MG63 (cell line): ENCODE measurements at regions not wholly inside any gene's neighbourhood (a gene's known extent, or its start where the extent isn't known, plus 50 kb on each side); places are given as distances from the start of the nearest gene placed in this dataset.
"Not testable (repeated sequence)": the region's sequence is repeated elsewhere in the genome, so short reads cannot be mapped to it uniquely, and the experiment has no call there.

Experiments used
- DNase-seq: peaks from one replicate; pipeline ENCODE4 v3.0.0-alpha.2; 2020
- H3K27me3 ChIP-seq: fragments of 250-450 bp; sonication (Bioruptor Pico); 2 replicates; pipeline ENCODE4 v1.5.1; 2020; ENCODE audit warnings: mild to moderate bottlenecking, moderate library complexity
- H3K36me3 ChIP-seq: fragments of 250-450 bp; sonication (Bioruptor Pico); 2 replicates; pipeline ENCODE4 v1.5.1; 2020; ENCODE audit warnings: mild to moderate bottlenecking, moderate library complexity
- H3K4me3 ChIP-seq: fragments of 250-450 bp; sonication (Bioruptor Pico); 2 replicates; pipeline ENCODE4 v1.5.1; 2020; ENCODE audit warnings: mild to moderate bottlenecking, moderate library complexity
- H3K9me3 ChIP-seq: fragments of 250-450 bp; sonication (Bioruptor Pico); 2 replicates; pipeline ENCODE4 v1.5.1; 2020; ENCODE audit warnings: mild to moderate bottlenecking, moderate library complexity

DNA sequence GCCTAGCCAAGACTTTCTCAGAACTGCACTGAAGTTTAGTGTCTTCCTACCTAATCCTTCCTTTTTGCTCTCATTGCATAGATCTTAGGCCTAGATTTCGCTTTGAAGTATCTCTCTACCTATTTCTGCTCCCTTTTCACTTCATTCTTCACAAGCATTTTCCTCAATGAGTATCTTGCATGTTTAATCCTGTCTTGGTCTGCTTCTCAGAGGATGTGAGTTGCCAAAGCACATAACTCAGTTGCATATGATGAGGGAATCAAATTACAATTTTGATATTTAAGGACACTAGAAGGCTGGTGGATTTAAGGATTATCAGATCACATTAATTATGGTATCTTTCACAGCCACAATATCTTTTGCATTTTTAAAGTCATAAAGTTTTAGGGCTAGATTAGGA lies 195.5 kb upstream of the DAAM1 start:
- H3K36me3 ChIP-seq: no peaks in the 10 kb centered on the region
- H3K4me3 ChIP-seq: no peak overlapping the region
- H3K9me3 ChIP-seq: peaks cover 2% of the 10 kb centered on the region; the same call in 1 of the 2 replicates
- DNase-seq: no peak
- no peaks in the 10 kb centered on the region for H3K27me3 ChIP-seq

DNA sequence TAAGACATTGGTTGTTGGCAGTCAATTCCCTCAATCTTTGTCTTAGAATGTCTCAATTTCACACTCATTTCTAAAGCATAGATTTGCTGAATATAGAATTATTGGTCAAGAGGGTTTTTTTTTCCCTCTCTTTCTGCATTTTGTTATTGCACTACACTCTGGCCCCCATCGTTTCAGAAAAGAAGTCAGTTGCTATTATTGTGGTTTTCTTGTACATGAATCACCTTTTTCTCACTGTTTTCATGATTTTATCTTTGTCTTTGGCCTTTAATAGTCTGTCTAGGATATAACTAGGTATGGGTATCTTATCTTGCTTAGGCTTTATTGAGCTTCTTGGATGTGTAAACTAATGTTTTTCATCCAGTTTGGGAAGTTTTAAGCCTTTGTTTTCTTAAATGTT lies 194.3 kb upstream of the DAAM1 start:
- Histone ChIP-seq H3K9me3 (peaks cover 2% of the 10 kb centered on the region; the same call in 1 of the 2 replicates), H3K27me3 (no peaks in the 10 kb centered on the region), H3K36me3 (no peaks in the 10 kb centered on the region), H3K4me3 (no peak overlapping the region)
- no peak for DNase-seq

DNA sequence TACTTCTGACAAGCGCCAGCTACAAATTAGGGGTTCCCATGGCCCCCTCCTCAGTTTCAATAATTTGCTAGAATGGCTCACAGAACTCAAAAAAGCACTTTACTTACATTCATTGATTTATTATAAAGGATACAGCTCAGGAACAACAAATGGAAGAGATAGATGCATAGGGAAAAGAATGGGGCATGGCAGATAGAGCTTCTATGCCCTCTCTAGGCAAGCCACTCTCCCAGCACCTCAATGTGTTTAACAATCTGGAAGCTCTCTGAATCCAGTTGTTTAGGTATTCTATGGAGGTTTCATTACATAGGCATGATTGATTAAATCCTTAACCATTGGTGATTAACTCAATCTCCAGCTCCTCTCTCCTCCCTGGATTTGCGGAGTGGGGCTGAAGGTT lies 184.5 kb upstream of the DAAM1 start:
- no peaks in the 10 kb centered on the region for H3K9me3 ChIP-seq
- DNase-seq: no peak

DNA sequence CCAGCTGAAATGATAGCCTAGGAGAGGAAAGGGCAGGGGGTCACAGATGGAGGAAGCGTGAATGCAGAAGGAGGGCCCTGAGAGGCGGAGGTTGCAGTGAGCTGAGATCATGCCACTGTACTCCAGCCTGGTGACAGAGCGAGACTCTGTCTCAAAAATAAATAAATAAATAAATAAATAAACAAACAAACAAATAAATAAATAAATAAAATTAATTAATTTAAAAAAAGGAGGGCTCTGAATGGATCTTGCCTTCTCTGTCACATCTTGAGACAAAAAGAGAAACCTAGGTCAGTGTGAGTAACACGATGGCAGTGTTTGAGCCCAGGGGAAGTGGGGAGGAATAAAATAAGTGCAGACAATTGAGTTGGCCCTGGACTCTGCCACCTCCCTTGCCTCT lies 182.3 kb upstream of the DAAM1 start:
- not testable (repeated sequence) for H3K4me3 ChIP-seq, H3K36me3 ChIP-seq, H3K27me3 ChIP-seq, H3K9me3 ChIP-seq, DNase-seq

More for the DNA sequence above, 184.5 kb upstream of the DAAM1 start:
- Histone ChIP-seq H3K4me3 (no peak overlapping the region), H3K36me3 (no peaks in the 10 kb centered on the region), H3K27me3 (no peaks in the 10 kb centered on the region)

DNA sequence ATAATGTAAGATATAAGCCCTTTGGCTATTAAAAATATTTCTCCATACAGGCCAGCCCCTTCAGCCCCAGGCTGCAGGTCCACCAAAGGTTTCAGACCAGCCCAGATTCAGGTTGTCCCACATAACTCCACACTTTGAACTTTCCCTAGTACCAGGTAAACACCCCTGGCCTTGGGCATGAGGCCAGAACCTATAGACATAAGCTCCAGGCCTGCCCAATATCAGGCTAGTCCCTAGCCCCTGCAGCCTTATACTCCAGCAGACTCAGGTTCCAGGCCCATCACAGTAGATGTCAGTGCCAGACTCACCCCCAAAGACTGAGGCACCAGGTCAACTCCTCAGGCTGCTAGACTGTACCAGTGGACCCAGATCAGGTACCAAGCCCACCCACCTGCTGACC lies 178.5 kb upstream of the DAAM1 start:
- H3K9me3 ChIP-seq: peaks cover 5% of the 10 kb centered on the region; the same call in 1 of the 2 replicates
- H3K27me3 ChIP-seq: no peaks in the 10 kb centered on the region
- DNase-seq: no peak
- H3K4me3 ChIP-seq: no peak overlapping the region
- H3K36me3 ChIP-seq: no peaks in the 10 kb centered on the region

DNA sequence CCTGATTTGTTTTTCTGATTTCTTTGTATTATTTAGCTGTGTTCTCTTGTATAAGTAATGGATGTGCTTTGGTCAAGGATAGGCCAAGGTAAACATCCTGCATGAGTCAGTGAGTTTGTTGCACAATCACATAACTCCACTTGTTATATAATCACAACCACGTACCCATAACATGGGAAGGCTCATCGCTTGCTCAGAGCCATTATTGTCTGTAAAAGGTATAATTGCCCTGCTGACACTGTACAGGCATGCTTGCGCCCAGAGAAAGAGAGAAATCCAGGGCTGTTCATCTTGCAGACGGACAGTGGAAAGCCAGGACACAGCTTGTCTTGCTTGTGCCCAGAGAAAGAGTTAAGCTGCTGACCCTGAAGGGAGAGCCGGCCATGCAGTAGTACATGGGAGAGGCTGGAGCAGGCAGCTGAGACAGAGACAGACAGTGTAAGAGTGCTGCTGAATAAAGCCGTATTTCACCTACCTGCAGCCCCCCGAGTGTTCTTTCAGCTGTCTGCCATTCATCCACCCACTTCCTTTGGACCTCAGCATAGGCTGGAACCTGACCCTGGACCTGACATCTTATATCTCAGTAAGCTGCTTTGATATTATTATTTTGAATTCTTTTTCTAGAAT lies 174.7 kb upstream of the DAAM1 start:
- DNase-seq: no peak
- Histone ChIP-seq H3K9me3 (peaks cover 5% of the 10 kb centered on the region; the same call in 1 of the 2 replicates), H3K36me3 (no peaks in the 10 kb centered on the region), H3K27me3 (no peaks in the 10 kb centered on the region), H3K4me3 (no peak overlapping the region)

DNA sequence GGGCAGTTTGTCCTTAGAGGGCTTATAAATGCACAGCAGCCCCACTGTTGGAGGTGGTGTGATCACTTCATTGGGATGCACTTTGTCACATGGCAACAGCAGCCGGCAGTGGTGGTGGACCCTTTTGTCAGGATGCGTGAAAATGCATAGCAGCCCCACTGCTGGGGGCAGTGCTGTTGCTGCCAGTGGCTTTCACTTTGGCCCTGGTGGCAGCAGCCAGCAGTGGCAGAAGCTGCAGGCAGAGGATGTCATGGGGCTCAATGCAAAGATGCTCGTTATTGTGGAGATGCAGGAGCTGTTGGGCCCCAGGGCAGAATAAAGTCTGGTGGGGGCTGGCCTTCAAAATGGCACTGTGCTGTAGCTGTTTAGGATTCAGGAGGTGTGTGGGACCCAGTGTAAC lies 173.0 kb upstream of the DAAM1 start:
- Histone ChIP-seq H3K9me3 (peaks cover 5% of the 10 kb centered on the region; the same call in 1 of the 2 replicates), H3K27me3 (no peaks in the 10 kb centered on the region), H3K36me3 (no peaks in the 10 kb centered on the region), H3K4me3 (no peak overlapping the region)
- DNase-seq: no peak

DNA sequence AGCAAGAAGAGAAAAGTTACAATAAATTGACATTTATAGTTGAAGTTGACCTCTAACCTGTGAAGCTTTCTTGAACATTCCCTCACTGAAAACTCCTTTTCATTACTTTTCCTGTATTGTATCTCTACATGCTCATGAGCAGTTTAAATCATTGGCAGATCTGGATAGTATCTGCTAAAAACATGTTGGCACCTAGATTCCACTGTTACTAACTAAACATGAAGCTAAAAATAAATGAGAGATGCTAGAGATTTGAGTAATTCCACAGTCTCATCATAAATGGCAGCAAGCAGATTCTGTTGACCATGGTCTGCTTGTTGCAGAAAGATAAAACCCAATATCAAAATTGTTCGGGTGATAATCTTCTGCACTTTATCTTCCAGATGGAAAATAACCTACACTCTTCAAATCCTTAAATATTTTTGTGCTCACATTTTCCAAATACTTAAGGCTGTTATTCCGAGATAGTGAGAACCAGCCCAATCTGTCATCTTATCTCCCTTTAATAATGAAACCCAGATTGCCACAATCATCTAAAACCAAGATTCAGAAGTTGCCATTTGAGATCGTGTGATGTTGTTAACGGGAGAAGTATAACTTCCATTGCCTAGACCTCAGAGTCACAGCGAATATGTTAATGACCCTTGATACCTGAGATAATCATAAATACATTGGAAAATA lies 171.0 kb upstream of the DAAM1 start:
- no peaks in the 10 kb centered on the region for H3K27me3 ChIP-seq
- no peak for DNase-seq
- H3K9me3 ChIP-seq: peaks cover 3% of the 10 kb centered on the region; the same call in 1 of the 2 replicates
- H3K4me3 ChIP-seq: no peak overlapping the region
- no peaks in the 10 kb centered on the region for H3K36me3 ChIP-seq

DNA sequence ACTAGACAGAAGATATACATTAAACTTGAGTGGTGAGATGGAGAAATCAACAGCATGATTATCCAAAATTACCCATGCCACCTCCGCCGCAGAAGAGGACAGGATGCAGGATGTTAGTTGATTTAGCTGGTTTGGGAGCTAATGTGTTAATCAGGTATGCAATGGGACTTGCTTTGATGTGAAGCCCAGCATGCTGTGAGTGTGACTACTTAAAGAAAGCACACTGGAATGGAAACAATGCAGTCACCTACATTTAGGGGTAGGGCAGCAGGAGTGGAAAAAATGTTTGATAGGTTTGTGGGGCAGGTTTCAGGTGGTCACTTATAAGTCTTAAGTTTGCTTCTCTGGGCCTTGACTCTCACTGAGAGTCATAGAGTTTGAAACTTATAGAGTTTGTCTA lies 170.0 kb upstream of the DAAM1 start:
- no peak overlapping the region for H3K4me3 ChIP-seq
- H3K9me3 ChIP-seq: no peaks in the 10 kb centered on the region
- H3K36me3 ChIP-seq: no peaks in the 10 kb centered on the region
- no peak for DNase-seq
- H3K27me3 ChIP-seq: no peaks in the 10 kb centered on the region

DNA sequence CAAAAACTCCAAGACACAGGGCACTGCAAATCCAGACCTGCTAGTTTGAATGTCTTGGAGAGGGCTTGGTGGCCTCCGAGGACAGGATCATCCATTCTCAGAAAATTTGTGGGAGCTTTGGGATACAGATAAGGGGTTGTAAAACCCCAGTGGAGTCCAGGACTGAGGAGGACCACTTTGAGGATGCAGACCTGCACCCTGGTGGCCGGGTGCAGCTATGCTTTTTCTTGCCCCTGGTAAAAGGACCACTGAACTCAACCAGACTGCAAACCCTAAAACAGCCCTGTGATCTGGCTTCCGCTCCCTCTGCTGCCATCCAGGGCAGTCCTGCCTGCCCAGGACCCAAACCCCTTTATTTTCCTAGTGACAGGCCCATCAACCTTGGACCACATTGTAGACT lies 169.5 kb upstream of the DAAM1 start:
- Histone ChIP-seq H3K9me3 (no peaks in the 10 kb centered on the region), H3K27me3 (no peaks in the 10 kb centered on the region), H3K4me3 (no peak overlapping the region), H3K36me3 (no peaks in the 10 kb centered on the region)
- no peak for DNase-seq

DNA sequence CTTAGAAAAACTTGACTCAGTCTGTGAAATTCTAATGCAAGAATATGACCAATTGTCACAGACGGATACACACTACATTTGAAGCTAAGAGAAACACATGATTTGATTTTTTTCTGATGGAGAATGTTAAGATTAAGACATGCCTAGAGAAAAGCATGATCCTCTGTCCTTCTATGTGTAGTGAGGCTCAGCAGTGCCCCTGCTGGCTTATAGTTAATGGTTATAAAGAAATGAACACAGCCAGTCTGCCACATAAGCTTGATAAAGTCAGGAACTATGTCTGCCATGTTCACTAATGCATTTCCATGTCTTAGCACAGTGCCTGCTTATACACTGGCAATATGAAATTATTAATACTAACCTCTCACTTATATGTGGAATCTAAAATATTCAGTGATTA lies 168.1 kb upstream of the DAAM1 start:
- Histone ChIP-seq H3K4me3 (no peak overlapping the region), H3K36me3 (no peaks in the 10 kb centered on the region), H3K9me3 (no peaks in the 10 kb centered on the region), H3K27me3 (no peaks in the 10 kb centered on the region)
- no peak for DNase-seq

DNA sequence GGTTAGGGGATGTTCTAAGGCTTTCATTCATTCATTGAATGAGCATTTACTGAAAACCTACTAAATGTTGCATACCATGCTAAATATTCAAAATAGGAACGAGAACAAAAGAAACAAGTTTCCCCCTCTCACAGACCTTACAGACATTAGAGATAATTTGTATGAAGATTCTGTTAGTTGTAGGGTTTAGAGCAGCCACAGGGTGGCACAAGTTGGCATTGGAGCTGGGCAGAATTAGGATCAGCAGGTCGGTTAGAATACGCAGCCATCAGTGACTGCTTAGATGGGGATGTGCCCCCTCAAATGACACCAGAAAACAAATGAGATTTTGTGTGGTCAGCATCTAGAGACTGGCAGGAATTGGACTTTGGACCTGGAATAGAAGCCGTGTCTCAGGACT lies 166.3 kb upstream of the DAAM1 start:
- no peaks in the 10 kb centered on the region; the same call in 1 of the 2 replicates for H3K9me3 ChIP-seq
- no peak overlapping the region for H3K4me3 ChIP-seq
- no peaks in the 10 kb centered on the region for H3K27me3 ChIP-seq
- no peaks in the 10 kb centered on the region for H3K36me3 ChIP-seq
- no peak for DNase-seq

DNA sequence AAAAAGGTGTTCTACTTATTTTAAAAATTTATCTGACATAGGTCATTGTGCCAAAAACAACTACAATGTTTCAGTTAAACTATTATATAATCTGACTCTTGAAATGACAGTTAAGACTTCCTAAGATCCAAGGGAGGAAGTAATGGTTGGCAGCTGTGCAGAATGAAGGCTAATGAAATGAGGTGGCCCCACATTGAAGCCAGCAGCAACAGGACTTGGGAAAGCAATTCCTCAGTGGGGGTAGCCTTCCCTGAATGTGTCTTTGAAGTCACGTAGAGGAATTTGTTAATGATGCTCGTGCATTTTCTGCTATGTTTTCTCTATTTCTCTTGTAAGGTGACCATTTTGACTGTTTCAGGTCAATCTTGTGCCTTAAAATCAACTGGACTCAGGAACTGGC lies 162.4 kb upstream of the DAAM1 start:
- H3K27me3 ChIP-seq: no peaks in the 10 kb centered on the region
- H3K36me3 ChIP-seq: no peaks in the 10 kb centered on the region
- no peaks in the 10 kb centered on the region; the same call in 1 of the 2 replicates for H3K9me3 ChIP-seq
- no peak overlapping the region for H3K4me3 ChIP-seq
- DNase-seq: peak; percentile 34

DNA sequence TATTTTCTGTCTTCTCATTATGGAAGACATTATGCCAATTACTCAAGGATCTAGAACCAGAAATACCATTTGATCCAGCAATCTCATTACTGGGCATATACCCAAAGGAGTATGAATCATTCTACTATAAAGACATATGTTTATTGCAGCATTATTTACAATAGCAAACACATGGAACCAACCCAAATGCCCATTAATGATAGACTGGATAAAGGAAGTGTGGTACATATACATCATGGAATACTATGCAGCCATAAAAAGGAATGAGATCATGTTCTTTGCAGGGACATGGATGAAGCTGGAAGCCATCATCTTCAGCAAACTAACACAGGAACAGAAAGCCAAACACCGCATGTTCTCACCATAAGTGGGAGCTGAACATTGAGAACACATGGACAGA lies 161.8 kb upstream of the DAAM1 start:
- H3K27me3 ChIP-seq, DNase-seq, H3K9me3 ChIP-seq: not testable (repeated sequence)

DNA sequence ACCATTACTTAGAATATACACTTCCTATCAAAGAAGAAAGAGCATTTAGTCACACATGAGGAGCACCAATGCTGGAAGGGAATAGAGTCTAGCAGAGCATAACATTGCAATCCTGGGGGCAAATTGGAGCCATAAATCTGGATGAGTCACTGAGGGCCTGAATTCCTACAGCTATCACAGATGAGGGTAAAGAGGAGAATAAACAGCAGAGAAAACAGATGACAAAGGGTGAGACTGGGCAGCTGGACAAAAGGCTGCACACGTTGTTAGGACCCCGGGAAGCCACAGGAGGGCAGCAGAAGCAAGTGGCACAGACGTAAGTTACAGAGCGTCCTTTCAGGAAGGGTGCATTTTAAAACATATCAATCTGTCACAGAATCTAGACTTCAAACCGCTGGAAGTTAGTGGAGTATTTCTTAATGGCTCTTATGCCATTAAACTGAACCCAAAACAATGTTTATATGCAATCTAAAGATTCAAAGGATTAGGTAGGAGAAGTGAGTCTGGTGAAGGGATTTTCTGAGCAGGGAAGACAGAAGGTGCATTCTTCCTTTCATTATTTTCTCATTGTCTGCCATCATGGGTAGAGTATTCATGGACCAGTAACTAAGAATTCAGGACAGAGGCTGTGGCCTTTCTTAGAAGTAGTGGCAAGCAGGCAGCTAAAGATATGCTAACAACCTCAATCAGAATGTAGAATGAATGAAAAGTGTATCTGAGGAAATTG lies 159.8 kb upstream of the DAAM1 start:
- Histone ChIP-seq H3K4me3 (no peak overlapping the region), H3K36me3 (no peaks in the 10 kb centered on the region), H3K9me3 (no peaks in the 10 kb centered on the region; the same call in 1 of the 2 replicates), H3K27me3 (no peaks in the 10 kb centered on the region)
- DNase-seq: peak; percentile 79

More for the DNA sequence above, 161.8 kb upstream of the DAAM1 start:
- not testable (repeated sequence) for H3K4me3 ChIP-seq, H3K36me3 ChIP-seq

DNA sequence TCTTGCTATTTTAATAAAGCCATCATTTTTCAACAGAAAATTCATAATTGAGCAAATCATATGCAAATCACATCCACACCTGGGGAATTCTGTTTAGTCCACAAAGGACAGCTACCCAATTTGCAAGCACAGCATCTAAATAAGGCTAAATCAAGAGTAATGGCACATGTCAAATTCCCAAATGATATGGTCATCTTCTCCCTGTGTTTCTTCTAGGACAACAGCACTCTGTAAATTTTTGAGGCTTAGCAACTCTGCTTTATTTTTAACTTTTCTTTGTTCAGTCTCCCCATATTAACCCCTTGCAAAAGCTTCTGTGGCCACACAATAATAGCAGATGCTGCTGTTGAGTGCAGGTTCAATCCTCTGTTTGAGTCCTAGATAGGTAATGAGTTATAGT lies 155.6 kb upstream of the DAAM1 start:
- H3K4me3 ChIP-seq: no peak overlapping the region
- no peaks in the 10 kb centered on the region for H3K9me3 ChIP-seq
- no peaks in the 10 kb centered on the region for H3K36me3 ChIP-seq
- no peaks in the 10 kb centered on the region for H3K27me3 ChIP-seq
- no peak for DNase-seq

DNA sequence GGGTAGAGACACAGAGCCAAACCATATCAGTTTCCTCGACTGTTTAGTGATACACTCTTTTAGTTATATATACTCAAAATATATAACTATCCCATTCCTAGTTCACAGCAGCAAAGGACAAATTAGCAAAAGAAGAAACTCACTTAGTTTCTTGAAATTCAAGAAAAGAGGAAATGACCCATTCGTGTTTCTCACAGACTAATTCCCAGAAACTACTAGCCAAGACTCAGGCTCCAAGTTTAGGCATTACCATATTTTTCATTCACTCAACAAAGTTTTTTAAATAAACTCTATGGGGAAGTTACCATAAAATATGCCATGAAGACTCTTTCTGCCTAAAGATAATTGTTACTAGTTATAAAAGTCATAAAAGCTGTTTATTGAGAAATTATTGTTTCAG lies 152.3 kb upstream of the DAAM1 start:
- no peaks in the 10 kb centered on the region for H3K9me3 ChIP-seq
- no peak overlapping the region for H3K4me3 ChIP-seq
- no peak for DNase-seq
- no peaks in the 10 kb centered on the region for H3K27me3 ChIP-seq
- H3K36me3 ChIP-seq: no peaks in the 10 kb centered on the region

DNA sequence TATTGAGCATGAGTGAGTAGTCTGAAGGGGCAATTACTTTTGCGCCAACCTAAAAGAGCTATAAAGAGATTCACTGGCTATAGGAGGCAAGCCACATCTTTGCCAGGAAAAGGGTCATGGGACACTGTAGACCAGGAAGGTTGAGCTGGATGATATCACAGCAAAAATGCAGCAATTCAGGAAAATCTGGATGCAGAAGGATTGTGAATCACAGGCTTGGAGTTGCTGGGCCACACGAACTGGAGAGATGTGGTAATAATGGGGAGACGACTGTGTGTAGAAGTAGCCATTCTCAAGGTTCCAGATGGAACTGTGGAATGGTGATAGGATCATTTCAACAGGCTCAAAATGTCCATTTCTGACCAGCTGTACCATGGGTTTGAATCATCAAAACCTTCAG lies 151.4 kb upstream of the DAAM1 start:
- H3K27me3 ChIP-seq: no peaks in the 10 kb centered on the region
- H3K9me3 ChIP-seq: no peaks in the 10 kb centered on the region
- H3K4me3 ChIP-seq: no peak overlapping the region
- no peak for DNase-seq
- H3K36me3 ChIP-seq: no peaks in the 10 kb centered on the region
